OCI-LY1 (cell line): ENCODE measurements at regions not wholly inside any gene's neighbourhood (a gene's known extent, or its start where the extent isn't known, plus 50 kb on each side); places are given as distances from the start of the nearest gene placed in this dataset.

Source experiments
- EZH2 ChIP-seq: fragments of 200-600 bp; sonication (generic), shearing (Covaris generic); IDR thresholded peaks from 2 replicates; pipeline ENCODE4 v1.8.0; 2017; ENCODE audit warnings: borderline replicate concordance, mixed run types, mild to moderate bottlenecking, antibody characterized with exemption, low read length, moderate library complexity, mixed read lengths
- TF ChIP-seq, protein P1 (sequence below): fragments of 200-600 bp; sonication (generic), shearing (Covaris generic); IDR thresholded peaks from 2 replicates; pipeline ENCODE4 v1.5.1; 2017; ENCODE audit warnings: mild to moderate bottlenecking, antibody characterized with exemption, low read length, moderate library complexity, mixed read lengths

DNA sequence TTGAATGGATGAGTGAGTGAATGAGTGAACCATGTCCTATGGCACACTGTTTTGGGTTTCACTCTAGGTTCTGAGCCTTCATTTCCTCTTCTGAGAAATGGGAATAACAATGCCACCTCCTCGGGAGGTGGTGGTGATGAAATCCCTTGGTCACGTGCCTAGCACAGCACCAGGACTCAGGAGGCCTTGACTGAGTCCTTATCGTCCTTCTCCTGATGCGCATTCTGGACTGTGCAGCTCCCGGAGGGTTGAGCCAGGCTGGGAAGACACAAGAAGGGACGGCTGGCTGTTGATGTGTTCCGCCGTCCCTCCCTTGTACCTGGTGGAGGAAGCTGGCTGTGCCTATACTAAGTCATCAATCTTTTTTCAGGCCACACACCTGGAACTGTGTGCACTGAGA is 437.3 kb downstream of the ZNF521 start:
- TF ChIP-seq, protein P1, sequence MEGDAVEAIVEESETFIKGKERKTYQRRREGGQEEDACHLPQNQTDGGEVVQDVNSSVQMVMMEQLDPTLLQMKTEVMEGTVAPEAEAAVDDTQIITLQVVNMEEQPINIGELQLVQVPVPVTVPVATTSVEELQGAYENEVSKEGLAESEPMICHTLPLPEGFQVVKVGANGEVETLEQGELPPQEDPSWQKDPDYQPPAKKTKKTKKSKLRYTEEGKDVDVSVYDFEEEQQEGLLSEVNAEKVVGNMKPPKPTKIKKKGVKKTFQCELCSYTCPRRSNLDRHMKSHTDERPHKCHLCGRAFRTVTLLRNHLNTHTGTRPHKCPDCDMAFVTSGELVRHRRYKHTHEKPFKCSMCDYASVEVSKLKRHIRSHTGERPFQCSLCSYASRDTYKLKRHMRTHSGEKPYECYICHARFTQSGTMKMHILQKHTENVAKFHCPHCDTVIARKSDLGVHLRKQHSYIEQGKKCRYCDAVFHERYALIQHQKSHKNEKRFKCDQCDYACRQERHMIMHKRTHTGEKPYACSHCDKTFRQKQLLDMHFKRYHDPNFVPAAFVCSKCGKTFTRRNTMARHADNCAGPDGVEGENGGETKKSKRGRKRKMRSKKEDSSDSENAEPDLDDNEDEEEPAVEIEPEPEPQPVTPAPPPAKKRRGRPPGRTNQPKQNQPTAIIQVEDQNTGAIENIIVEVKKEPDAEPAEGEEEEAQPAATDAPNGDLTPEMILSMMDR: no peak
- TF ChIP-seq EZH2: no peak
